Endothelial cell of umbilical vein (primary cell): ENCODE measurements at regions not wholly inside any gene's neighbourhood (a gene's known extent, or its start where the extent isn't known, plus 50 kb on each side); places are given as distances from the start of the nearest gene placed in this dataset.

Experiments used
- BruUV-seq: library from RNA; stranded (reverse); fragments of 400-500 nt; replicated peaks from 2 replicates; lab custom pipeline; 2021; lab: Mats Ljungman, UMichigan
- CTCF ChIA-PET: fragments of 300-600, 350-600 bp; sonication (Branson Sonifier 250); formaldehyde crosslinking; loops from one replicate; lab custom pipeline; 2021; ENCODE audit warnings: antibody characterized with exemption, inconsistent platforms; lab: Charles Lee
- POLR2A ChIA-PET: fragments of 300-600, 350-600 bp; sonication (Branson Sonifier 250); formaldehyde crosslinking; loops from one replicate; lab custom pipeline; 2021; ENCODE audit warnings: antibody characterized with exemption, inconsistent platforms; lab: Charles Lee
- DNase-seq: peaks from one replicate; pipeline ENCODE4 v3.0.0-alpha.2; 2011; ENCODE audit warnings: low read depth, low spot score
- FAIRE-seq: peaks from 2 replicates; lab custom pipeline; 2011; peaks lifted over from hg19 to GRCh38; lab: Jason Lieb, UNC
- H2AFZ ChIP-seq: 2 replicates; pipeline ENCODE4 v1.6.0; 2012; ENCODE audit warnings: low read depth, low read length, control low read depth, inconsistent platforms
- H3K27ac ChIP-seq: 2 replicates; pipeline ENCODE4 v1.5.1; 2011; ENCODE audit warnings: low read depth, mild to moderate bottlenecking, control low read depth, low read length, moderate library complexity; ENCODE audit not compliant: insufficient read depth
- H3K27me3 ChIP-seq, 2 experiments: 2 replicates each; pipeline versions ENCODE4 v1.6.0 to v1.6.1; 2011; ENCODE audit warnings: low read length in 2 of 2, mixed read lengths in 1 of 2; ENCODE audit not compliant: control insufficient read depth in 2 of 2, insufficient read depth in 2 of 2
- H3K36me3 ChIP-seq, 2 experiments: 2 replicates in 1 of 2; 3 replicates in 1 of 2; pipeline ENCODE4 v1.5.1; 2011; ENCODE audit warnings: low read length in 2 of 2, mild to moderate bottlenecking in 1 of 2, moderate library complexity in 1 of 2; ENCODE audit not compliant: control insufficient read depth in 2 of 2, insufficient read depth in 2 of 2; ENCODE audit errors: extremely low read depth in 1 of 2
- H3K4me1 ChIP-seq: 3 replicates; pipeline ENCODE4 v1.5.1; 2011; ENCODE audit warnings: mild to moderate bottlenecking, low read length; ENCODE audit not compliant: control insufficient read depth, insufficient read depth; ENCODE audit errors: extremely low read depth
- H3K4me2 ChIP-seq: 2 replicates; pipeline ENCODE4 v1.6.1; 2011; ENCODE audit warnings: low read length, control low read depth, mixed read lengths; ENCODE audit not compliant: insufficient read depth
- H3K4me3 ChIP-seq, 3 experiments: fragments of 200-600 bp in 1 of 3; sonication (generic), shearing (Covaris generic) in 1 of 3; replicated peaks in 1 of 3; 2 replicates each; pipeline ENCODE4 v1.5.1; 2011 to 2016; ENCODE audit warnings: control low read depth in 3 of 3, low read length in 3 of 3, mild to moderate bottlenecking in 2 of 3, inconsistent platforms in 1 of 3, low read depth in 1 of 3, moderate library complexity in 1 of 3; ENCODE audit not compliant: insufficient read depth in 1 of 3
- H3K79me2 ChIP-seq: 2 replicates; pipeline ENCODE4 v1.6.0; 2012; ENCODE audit warnings: low read length, inconsistent platforms; ENCODE audit not compliant: control insufficient read depth, insufficient read depth
- H3K9ac ChIP-seq: replicated peaks from 2 replicates; pipeline ENCODE3; 2011; ENCODE audit warnings: low read length, control low read depth; ENCODE audit not compliant: insufficient read depth; ENCODE audit errors: extremely low read depth
- H3K9me1 ChIP-seq: replicated peaks from 3 replicates; pipeline ENCODE4 v1.6.0; 2011; ENCODE audit warnings: mild to moderate bottlenecking, low read length; ENCODE audit not compliant: control insufficient read depth, insufficient read depth; ENCODE audit errors: extremely low read depth
- H3K9me3 ChIP-seq: replicated peaks from 2 replicates; pipeline ENCODE4 v1.5.1; 2012; ENCODE audit warnings: low read length, inconsistent platforms; ENCODE audit not compliant: control insufficient read depth, insufficient read depth
- H4K20me1 ChIP-seq: replicated peaks from 2 replicates; pipeline ENCODE3; 2011; ENCODE audit warnings: mild to moderate bottlenecking, low read length; ENCODE audit not compliant: control insufficient read depth, insufficient read depth; ENCODE audit errors: extremely low read depth
- CTCF ChIP-seq, 2 donors: IDR thresholded peaks; 1 replicate in 1 of 2; 2 replicates in 1 of 2; pipeline ENCODE4 v1.5.1; 2011; ENCODE audit warnings: low read length in 2 of 2, mild to moderate bottlenecking in 2 of 2, moderate library complexity in 2 of 2, control low read depth in 1 of 2, inconsistent platforms in 1 of 2, low read depth in 1 of 2; ENCODE audit not compliant: insufficient read depth in 1 of 2; ENCODE audit errors: extremely low read depth in 1 of 2
- EZH2 ChIP-seq: IDR thresholded peaks from 2 replicates; pipeline ENCODE4 v1.6.1; 2012; ENCODE audit warnings: borderline replicate concordance, low read depth, mild to moderate bottlenecking, moderate library complexity, low read length, inconsistent platforms; ENCODE audit not compliant: severe bottlenecking
- FOS ChIP-seq: IDR thresholded peaks from 2 replicates; pipeline ENCODE4 v1.6.1; 2011; ENCODE audit warnings: mild to moderate bottlenecking, low read length, moderate library complexity, borderline replicate concordance; ENCODE audit not compliant: insufficient read depth
- GATA2 ChIP-seq: IDR thresholded peaks from 2 replicates; pipeline ENCODE4 v1.7.0; 2011; ENCODE audit warnings: low read depth, mild to moderate bottlenecking, moderate library complexity, mixed read lengths, low read length; ENCODE audit not compliant: insufficient read length, insufficient read depth
- JUN ChIP-seq: IDR thresholded peaks from 2 replicates; pipeline ENCODE4 v1.6.1; 2011; ENCODE audit warnings: borderline replicate concordance, low read depth; ENCODE audit not compliant: insufficient read length, insufficient read depth
- MYC ChIP-seq: IDR thresholded peaks from one replicate; pipeline ENCODE4 v1.6.1; 2011; ENCODE audit warnings: mild to moderate bottlenecking, low read depth, low read length
- POLR2A ChIP-seq: IDR thresholded peaks from 2 replicates; pipeline ENCODE4 v1.6.1; 2012; ENCODE audit warnings: low read depth, mild to moderate bottlenecking, control low read depth, low read length
- POLR2AphosphoS5 ChIP-seq: IDR thresholded peaks from 2 replicates; pipeline ENCODE4 v1.6.1; 2012; ENCODE audit warnings: low read depth, mild to moderate bottlenecking, control low read depth, low read length, moderate library complexity; ENCODE audit not compliant: insufficient read depth
- dilution Hi-C: fragments of 300-500 bp; cut with MboI; formaldehyde crosslinking; loops from one replicate; pipeline ENCODE4 v1.15.0; 2019; ENCODE audit warnings: low sequenced_read_pairs; ENCODE audit not compliant: extremely low pct_ligation_motif_present
- intact Hi-C: fragments of 100-400 bp; cut with micrococcal nuclease; formaldehyde crosslinking; loops from one replicate; pipeline ENCODE4 v1.10.0; 2022
- TF ChIP-seq, protein P1 (sequence below): IDR thresholded peaks from 2 replicates; pipeline ENCODE4 v1.6.1; 2011; ENCODE audit not compliant: insufficient read depth, insufficient read length

GRCh38 chr16:17729820-17730219 is 259.1 kb upstream of the XYLT1 start:
- no TSS peak for BruUV-seq
- H3K79me2 ChIP-seq = no peaks in the 10 kb centered on the region
- POLR2A ChIA-PET = no interaction called here
- no peaks in the 10 kb centered on the region for H3K9me1 ChIP-seq
- FAIRE-seq (no peak), DNase-seq (no peak)
- H4K20me1 ChIP-seq = no peaks in the 10 kb centered on the region
- H3K27ac ChIP-seq = no peak overlapping the region
- dilution Hi-C loops = no loop called here
- no peak overlapping the region for H3K9ac ChIP-seq
- H3K36me3 ChIP-seq = no peaks in the 10 kb centered on the region
- H3K9me3 ChIP-seq = peaks cover 2% of the 10 kb centered on the region
- no peak overlapping the region for H3K4me2 ChIP-seq
- no peak overlapping the region for H2AFZ ChIP-seq
- no peaks in the 10 kb centered on the region for H3K27me3 ChIP-seq
- CTCF ChIA-PET = no interaction called here
- intact Hi-C loops = no loop called here
- no peak overlapping the region for H3K4me3 ChIP-seq
- TF ChIP-seq, protein P1, sequence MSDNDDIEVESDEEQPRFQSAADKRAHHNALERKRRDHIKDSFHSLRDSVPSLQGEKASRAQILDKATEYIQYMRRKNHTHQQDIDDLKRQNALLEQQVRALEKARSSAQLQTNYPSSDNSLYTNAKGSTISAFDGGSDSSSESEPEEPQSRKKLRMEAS = no peak
- no peak for TF ChIP-seq JUN
- TF ChIP-seq EZH2 = no peak
- TF ChIP-seq CTCF (IDR thresholded peaks at IDR 0.05; ENCODE audit: extremely low read depth in 1 of 2, insufficient read depth in 1 of 2, low read depth in 1 of 2, low read length in 2 of 2) = no peak
- no peak for TF ChIP-seq GATA2
- no peak for TF ChIP-seq FOS
- TF ChIP-seq POLR2AphosphoS5 = no peak
- TF ChIP-seq MYC = no peak
- TF ChIP-seq POLR2A = no peak
- no peaks in the 10 kb centered on the region for H3K4me1 ChIP-seq
